Stimulated activated CD4-positive, alpha-beta T cell treated with anti-CD3 and anti-CD28 coated beads, Interleukin-4, amount 100 ng/mL, for 1 hour (primary cell): ENCODE measurements at regions not wholly inside any gene's neighbourhood (a gene's known extent, or its start where the extent isn't known, plus 50 kb on each side); places are given as distances from the start of the nearest gene placed in this dataset.
"Not testable (repeated sequence)": the region's sequence is repeated elsewhere in the genome, so short reads cannot be mapped to it uniquely, and the experiment has no call there.

Source experiments
- DNase-seq: peaks from one replicate; pipeline ENCODE4 v3.0.0-alpha.2; 2020

DNA sequence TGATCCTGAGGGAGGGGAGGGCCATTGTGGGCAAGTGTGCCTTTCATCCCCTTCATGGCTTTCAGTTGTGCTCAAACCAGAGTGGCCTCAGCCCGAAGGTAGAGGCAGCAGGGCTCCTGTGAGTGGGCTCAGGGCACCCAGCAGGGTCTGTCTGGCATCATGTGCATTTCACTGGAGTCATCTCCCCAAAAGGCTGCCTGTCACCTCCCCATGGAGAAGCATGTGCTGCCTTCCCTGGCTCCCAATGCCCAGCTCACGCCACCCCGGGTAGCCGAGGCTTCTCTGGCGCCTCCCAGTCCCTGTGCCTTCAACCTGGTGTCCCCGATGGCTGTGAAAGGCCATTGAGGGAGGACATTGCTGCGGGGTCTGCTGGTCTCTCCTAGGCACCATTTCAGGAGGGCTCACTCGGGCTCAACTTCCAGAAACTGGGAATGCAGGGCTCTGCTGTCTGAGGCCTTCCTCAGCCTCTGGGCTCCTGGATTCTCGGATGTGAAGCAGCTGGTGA is 213.9 kb downstream of the BANP start:
- DNase-seq = not testable (repeated sequence)

DNA sequence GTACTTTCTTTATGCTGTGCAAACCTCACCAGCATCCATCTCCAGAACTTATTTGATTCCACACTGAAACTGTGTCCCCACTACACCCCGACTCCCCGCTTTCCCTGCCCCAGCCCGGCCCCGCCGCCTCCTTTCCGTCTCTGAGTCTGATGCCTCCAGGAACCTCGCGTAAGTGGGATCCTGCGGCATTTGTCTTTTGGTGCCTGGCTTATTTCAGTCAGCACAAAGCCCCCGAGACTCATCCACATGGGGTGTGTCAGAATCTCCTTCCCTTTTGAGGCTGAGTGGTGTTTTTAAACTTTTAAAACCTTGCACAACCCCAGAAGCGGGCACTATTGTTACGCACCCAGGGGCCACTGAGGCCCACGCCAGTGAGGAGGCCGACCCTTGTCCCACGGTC is 214.4 kb downstream of the BANP start:
- not testable (repeated sequence) for DNase-seq

DNA sequence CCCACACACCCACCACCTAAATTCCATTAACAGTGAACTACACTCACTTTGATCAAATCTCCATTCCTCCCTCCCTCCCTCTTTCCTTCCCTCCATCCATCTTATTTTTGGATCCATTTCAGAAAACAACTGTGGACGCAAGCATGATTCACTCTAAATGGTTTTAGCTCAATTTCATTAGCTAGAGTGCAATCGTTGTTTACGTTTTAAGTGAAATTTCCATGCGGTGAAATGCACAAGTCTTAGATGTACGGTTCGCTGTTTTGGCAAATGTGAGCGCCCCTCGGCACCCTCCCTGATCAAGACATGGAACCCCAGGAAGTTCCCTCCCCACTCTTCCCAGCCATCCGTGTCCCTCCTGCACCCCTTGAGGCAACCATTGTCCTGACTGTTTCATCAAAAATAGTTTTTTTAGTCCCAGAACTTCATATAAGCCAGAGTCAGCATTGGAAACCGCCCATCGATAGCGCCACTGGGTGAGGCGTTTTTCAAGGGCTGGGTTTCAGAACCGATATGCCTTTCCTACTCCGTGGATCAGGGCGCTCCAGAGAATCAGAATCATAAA is 215.1 kb downstream of the BANP start:
- not testable (repeated sequence) for DNase-seq

DNA sequence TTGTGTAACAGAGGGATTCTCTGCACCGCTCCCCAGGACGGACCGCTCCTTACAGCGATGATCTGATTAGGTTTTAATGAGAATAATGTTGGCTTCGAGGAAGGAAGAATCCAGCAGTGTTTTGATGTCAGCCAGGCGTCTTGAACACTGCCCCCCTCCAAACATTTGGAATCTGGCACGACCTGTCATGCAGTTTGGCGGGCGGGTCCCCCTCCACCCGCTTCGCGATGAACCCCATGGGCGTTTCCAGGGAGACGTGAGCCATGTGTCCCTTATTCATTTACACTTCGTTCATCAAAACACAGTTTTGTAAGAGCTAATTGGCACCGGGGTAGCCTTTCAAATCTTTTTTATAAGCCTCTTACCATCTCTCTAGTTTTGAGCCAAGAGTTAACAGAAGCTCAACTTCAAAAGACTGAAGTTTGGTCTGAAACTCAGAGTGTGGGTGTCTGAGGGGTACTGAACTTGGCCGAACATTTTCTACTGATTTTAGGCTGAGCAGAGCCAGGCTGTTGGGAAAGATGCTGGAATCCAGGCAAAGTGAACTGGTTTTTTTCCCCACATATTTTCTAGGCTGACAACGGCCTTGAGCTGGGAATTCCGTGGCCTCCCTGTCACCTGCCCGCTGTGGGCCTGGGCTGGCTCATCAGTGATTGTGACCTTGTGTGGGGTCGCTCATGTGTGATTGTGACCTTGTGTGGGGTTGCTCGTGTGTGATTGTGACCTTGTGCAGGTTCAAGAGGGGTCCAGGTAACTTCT is 214.8 kb upstream of the ZNF469 start:
- not testable (repeated sequence) for DNase-seq

DNA sequence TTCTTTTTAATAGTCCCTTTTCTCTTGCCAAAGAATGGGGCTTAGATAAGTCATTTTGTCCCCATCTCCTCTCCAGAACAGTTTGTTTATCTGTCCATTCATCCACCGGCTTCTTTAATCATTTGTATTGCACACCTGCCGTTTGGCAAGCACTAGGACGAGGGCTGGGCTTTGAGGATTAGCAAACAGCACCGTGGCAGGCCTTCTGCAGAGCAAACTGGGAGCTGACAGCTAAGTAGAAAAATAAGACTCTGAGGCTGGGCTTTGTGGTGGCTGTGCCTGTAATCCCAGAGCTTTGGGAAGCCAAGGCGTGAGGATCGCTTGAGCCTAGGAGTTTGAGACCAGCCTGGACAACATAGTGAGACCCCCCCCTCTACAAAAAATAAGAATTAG is 214.2 kb upstream of the ZNF469 start:
- not testable (repeated sequence) for DNase-seq

DNA sequence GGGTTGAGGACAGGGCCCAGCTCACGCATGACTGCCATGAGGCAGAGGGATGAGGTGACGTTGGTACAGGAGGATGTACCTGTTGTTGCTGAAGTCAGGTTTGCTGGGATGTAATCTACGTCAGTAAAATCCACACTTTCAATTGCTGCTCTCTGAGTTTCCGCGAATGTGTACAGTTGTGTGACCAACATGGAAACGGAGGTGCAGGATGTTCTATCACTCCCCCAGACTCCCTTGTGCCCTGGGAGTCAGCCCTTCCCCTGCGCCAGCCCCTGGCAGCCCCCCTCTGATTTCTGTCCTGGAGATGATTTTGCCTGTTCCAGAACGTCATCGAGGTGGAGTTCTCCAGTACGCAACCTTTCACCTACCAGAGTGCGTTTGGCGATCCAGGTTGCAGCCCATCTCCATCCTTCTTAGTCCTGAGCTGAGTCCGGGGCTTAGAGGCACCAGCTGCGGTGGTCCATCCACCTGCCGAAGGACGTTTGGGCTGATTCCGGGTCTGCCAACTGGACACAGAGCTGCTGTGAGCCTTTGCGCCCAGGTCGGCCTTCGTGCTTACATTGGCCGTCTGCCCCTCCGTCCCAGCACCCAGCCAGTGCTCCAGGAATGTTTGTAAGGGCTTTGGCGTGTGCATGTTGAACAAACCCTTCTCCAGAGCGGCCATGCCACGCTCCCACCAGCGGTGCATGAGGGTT is 213.5 kb upstream of the ZNF469 start:
- DNase-seq = not testable (repeated sequence)

DNA sequence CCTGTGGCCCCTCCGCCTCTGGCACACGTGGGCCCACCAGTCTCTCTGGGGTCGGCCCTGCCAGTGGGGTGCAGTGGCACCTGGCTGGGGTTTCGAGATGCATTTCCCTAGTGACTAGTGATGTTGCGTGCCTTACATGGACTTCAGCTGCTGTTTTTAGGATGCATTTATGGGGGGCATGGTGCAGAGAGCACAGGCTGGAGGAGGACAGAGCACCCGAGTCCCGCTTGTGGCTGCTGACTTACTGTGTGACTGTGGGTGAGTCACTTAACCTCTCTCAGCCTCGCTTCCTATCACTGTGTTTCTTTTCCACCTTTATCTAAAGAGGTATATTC is 213.0 kb upstream of the ZNF469 start:
- DNase-seq = not testable (repeated sequence)

DNA sequence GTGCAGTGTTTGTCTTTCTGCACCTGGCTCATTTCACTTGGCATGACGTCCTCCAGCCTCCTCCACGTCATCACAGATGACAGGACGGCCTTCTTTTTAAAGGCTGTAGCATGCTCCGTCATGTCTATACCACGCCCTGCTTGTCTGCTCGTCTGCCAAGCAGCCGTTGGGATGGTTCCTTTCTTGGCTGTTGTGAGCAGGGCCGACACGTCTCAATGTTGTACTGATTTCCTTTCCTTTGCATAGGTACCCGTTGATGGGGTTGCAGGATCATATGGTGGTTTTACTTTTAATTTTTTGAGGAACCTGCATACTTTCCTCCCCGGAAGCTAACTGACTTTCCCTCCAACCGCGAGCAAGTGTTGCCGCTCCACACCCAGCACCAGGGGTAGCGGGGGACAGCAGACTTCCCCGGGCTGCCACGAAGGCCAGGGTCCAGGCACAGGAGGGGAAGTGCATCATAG is 212.2 kb upstream of the ZNF469 start:
- DNase-seq = no peak

DNA sequence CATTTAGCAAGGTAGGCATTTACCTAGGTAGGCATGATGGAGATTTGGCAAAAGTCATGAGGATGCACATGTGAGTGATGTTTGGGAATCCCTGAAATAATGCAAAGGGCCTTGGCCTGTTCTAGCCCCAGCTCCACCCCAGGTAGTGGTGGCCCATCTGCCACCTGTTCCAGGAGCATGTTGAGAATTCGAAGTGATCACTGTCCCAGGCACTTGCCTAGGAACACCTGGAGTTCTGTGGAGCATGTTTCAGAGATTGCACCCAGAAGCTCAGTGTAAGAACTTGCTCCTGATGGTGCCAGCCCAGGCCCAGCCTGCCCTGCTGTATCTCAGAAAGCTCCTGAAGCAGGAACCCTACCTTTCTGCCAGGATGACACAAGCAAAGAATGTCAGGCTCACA is 211.6 kb upstream of the ZNF469 start:
- DNase-seq = not testable (repeated sequence)

DNA sequence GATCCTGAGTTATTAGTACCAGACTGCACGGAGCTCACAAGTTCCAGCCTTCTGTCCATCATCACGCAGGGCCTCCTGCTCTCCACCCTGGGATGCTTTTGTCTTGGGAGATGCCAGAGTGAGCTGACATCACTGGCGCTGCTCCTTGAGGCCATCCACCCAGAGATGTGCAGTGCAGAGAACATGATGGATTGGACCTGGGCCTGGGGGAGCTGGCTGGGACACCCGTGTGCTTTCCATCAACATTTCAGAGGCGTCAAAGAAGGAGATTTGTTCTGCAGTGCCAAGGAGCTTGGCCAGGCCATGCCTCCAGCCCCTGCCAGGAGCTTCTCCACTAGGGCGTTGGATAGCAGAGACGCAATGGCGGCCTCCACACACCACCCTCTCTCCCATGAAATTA is 206.6 kb upstream of the ZNF469 start:
- DNase-seq = not testable (repeated sequence)

DNA sequence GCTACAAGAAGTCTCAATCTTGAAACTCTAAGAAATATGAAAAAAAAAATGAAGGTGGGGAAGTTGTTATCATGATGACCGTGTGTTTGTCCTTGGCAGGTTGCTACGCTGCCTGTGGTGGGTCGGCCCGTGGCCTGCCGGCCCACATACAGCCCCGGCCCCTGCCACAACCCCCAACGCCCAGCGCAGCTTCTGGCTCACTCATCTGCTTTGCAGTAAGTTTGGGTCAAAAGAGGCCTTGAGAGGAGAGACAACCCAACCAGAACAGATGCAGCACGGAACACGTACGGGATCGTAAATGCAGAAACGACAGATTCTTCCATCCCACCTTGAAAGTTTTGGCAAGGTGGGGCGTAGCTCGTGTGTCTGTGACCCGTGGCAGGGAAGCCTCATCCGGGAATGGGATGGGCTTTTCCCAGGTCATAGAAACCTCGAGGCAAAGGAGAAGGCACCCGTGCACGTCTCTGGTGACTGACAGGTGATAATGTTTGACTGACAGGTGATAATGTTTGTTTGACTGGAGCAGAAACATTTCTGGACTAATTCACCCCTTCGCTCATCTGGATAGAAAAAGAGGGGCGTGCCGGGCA is 206.1 kb upstream of the ZNF469 start:
- DNase-seq = not testable (repeated sequence)

DNA sequence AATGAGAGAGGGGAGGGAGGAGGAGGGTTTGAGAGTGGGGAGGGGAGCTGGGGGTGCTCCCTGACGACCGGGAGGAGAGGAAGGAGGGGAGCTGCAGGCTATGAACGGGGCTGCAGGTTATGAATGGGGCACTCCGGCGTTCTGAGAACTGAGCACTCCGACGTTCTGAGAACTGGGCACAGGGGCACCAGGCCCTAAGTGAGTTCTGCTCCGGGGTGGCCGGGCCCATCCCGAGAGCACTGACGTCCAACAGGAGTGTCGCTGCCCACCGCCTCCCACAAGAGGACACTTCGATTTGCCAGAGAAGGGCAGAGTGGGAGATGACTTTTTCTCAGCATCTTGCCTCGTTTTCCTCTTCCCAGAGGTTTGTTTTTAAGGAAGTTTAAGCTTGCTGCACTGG is 204.5 kb upstream of the ZNF469 start:
- not testable (repeated sequence) for DNase-seq

DNA sequence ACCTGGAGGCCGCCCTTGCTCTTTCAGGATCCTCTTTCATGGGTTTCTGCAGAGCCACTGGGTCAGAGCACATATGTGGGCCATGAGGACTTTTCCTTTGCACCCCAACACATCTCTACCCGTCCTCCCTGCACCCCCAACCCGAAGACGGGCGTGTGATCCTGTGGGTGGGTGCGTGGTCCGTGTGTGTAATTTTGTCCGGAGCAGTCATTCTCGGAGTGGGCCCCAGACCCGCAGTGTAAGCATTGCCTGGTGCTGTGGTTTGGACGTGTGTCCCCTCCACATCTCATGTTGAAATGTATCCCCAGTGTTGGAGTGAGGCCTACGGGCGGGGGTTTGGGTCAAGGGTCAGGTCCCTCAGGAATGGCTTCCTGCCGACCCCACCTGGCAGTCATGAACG is 203.9 kb upstream of the ZNF469 start:
- not testable (repeated sequence) for DNase-seq

DNA sequence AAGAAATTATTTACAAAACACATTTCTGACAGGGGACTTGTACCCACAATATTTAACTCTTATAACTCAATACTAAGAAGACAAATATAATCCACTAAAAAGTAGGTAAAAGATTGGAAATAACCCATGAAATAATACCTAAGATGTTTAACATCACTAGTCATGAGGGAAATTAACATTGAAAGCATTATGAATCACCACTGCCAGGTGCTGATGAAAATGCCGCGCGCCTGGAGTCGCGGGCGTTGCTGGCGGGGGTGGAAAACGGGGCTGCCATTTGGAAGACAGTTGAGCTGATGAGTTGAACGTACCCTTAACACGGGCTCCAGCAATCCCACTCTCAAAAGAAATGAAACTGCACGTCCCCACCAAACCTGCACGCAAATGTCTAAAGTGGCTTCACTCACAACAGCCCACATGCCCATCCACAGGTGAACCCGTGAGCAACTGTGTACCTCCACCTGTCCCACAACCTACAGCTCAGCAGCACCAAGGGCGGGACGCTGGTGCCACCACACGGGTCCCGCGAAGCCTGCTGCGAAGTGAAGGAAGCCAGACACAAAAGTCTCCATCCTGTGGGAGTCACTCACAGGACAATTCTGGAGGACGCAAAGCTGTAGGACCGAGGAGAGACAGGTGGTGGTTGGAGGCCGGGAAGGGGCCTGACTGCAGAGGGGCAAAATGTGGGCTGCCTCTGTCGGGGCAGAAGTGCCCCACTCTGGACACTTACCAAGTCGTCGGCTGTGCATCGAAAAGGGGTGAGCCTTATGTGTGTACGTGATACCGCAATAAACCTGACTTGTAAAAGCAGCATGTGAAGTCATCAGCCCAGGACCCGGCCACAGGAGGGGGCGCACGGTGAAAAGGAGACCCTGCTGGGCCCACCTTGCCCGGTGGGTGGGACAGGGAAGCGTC is 199.5 kb upstream of the ZNF469 start:
- DNase-seq = not testable (repeated sequence)

DNA sequence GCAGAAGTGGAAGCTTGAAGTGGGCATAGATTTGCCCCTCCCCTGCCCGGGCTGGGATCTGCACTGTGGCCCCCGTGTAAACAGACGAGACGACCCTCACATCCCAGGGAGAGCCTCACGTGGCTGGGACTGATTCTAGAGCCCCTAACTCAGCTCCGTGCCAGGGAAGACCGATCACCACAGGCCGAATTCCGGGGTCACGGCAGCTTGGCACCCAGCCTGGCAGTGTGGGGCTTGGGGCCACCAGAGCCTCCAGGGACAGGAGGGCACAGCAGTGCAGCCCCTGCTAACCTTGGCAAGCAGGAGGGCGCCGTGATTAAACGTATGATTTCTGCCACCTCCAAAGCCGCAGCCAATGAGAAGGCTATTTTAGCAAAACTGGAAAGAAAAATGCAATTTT is 198.7 kb upstream of the ZNF469 start:
- not testable (repeated sequence) for DNase-seq

DNA sequence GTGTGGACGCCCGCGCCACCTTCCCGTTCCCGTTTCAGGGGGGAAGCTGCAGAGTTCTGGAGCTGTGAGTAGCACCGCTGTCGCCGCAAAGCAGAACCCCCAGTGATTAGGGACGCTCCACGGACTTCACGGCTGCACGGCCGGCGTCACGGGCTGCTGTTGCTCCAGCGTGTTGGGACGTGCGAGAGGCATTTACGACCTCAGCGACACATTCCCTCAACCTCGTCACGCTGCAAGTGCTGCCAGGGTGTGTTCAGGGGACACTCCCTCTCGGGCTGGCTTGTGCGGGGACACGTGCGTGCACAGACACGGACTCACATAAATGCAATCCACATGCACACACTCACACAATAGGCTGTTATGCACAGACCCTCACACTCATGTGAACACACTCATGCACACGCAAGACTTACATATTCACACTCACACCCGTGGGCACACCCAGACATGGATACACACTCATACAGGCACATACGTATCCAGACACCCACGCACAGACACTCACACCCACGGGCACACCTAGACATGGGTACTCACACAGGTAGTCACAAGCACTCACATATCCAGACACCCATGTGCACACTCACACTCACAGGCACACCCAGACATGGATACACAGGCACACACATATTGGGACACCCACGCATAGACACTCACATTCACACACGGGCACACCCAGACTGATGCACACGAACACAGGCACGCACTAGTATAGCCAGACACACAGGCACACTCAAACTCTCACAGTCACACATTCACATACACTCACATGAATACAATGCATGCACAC is 198.0 kb upstream of the ZNF469 start:
- DNase-seq = not testable (repeated sequence)

DNA sequence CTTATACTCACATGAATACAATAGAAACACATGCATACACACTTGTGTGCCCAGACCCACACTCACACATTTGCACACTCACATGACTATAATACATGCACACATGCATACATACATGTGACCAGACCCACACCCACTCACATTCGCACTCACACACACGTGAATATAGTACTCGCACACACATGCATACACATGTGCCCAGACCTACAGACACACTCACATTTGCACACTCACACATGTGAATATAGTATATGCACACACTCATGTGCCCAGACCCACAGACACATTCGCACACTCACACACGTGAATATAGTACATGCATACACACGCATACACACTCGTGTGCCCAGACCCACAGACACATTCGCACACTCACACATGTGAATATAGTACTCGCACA is 197.4 kb upstream of the ZNF469 start:
- DNase-seq = not testable (repeated sequence)

DNA sequence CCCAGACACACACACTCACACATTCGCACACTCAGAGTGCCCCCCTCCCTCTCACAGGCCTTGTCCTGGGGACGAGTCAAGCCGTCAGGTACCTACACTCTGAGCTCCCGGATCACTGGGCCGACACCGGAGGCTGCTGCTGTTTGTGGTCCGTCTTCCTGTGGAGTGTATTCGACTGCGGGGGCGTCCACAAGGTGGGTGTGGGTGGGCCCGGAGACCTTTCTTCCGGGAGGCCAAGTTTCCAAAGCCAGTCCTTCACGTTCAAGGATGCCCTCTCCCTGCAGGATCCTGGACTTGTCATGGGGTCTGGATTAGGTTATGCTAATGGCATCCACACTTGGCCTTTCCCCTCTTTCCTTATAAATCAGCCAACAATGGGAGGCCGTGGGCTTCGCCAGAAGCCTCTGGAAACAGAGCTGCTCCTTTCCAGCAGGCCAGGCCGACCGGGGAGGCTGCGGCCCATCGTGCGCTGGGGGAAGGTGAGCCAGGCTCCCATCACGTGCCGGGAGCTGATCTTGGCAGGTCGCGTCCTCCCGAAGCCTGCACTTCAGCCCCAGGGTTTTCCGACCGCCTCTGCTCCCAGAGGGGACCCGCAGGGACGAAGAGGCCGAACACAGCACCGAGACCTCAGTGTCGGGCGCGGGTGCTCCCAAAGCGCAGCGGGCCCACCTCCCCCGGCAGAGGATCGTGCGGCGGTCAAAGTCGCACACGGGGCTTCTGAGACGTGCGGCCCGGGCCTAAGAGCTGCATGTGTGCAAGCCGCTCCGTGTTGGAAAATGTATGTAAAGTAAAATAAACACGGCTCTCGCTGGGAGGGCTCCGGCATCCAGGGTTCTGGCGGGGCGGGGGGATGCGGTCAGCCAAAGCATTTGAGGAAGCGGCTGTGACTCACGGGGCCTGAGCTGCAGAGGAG is 196.5 kb upstream of the ZNF469 start:
- DNase-seq = not testable (repeated sequence)

DNA sequence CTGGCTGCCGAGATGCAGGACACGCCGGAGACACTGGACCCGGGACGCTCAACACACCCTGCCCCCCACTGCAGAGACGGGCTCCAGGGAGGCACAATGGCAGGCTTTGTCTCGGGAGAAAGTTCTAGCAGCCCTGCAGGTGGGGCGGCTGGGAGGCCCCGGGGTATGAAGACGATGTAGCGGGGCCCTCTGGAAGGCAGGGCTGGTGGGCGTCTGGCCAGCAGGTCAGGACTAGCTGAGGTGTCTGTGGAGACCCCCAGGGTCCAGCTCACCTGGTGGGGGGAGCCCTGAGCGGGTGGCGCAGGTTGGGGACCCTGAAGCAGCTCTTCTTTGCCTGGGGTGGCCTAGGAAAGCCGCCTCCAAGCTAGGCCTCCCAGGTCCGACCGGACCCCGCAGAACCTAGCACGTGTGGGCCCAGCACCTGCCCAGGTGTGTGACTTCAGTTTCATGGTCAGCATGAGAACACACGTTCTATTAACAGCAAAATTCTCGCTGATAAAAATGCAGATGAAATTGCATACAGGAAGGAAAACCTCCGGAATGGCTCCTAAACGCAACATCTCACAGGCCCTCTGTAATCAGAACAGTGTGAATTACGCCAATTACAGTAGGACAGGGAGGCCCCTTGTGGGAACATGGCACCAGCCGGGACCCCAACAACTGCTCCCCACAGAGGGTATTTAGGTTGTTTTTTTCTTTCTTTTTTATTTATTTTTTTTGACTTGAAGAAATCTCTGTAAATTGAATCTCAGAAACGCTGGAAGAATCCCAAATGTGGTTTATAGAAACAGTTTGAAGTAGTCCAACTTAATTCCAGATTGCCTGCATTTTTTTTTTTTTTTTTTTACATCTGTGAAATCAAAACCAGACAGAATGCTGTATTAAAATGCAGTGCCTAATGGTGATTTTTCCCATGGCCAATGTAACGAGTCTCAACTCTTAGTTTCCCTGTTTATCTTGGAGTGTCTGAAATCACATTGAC is 195.6 kb upstream of the ZNF469 start:
- DNase-seq = not testable (repeated sequence)
